HEK293 (cell line): ENCODE measurements at regions not wholly inside any gene's neighbourhood (a gene's known extent, or its start where the extent isn't known, plus 50 kb on each side); places are given as distances from the start of the nearest gene placed in this dataset.

ENCODE experiments used
- CTCF ChIA-PET: fragments of 350-600 bp; formaldehyde crosslinking; extraction: SDS; loops from one replicate; lab custom pipeline; 2021; ENCODE audit warnings: antibody characterized with exemption; lab: Yijun Ruan, JAX
- POLR2A ChIA-PET: fragments of 300-600 bp; formaldehyde crosslinking; extraction: SDS; loops from one replicate; lab custom pipeline; 2020; ENCODE audit warnings: antibody characterized with exemption, inconsistent platforms; lab: Yijun Ruan, JAX
- H3K27ac ChIP-seq: fragments of 200-500 bp; sonication (Bioruptor generic); 2 replicates; pipeline ENCODE4 v1.5.1; 2014; ENCODE audit warnings: low read depth, low read length, control low read depth, inconsistent platforms; ENCODE audit errors: extremely low read depth
- H3K36me3 ChIP-seq, 2 experiments: fragments of 200-500 bp in 1 of 2; sonication (Bioruptor generic) in 1 of 2; 1 replicate in 1 of 2; 2 replicates in 1 of 2; pipeline ENCODE4 v1.5.1; 2014 to 2017; ENCODE audit warnings: inconsistent platforms in 2 of 2, low read length in 2 of 2; ENCODE audit not compliant: control insufficient read depth in 2 of 2, insufficient read depth in 1 of 2
- H3K4me1 ChIP-seq: fragments of 200-500 bp; sonication (Bioruptor generic); 2 replicates; pipeline ENCODE4 v1.5.1; 2014; ENCODE audit warnings: mild to moderate bottlenecking, low read length, inconsistent platforms; ENCODE audit not compliant: control insufficient read depth, insufficient read depth
- H3K4me3 ChIP-seq: 2 replicates; pipeline ENCODE4 v1.5.1; 2011; ENCODE audit warnings: low read depth, mild to moderate bottlenecking, control low read depth, low read length, moderate library complexity
- H3K9me3 ChIP-seq: fragments of 200-500 bp; sonication (Bioruptor generic); 2 replicates; pipeline ENCODE4 v1.5.1; 2014; ENCODE audit warnings: low read depth, low read length, inconsistent platforms; ENCODE audit not compliant: control insufficient read depth, insufficient read depth
- GLIS2 ChIP-seq: fragments of 450-650 bp; formaldehyde crosslinking; IDR thresholded peaks from 2 replicates; pipeline ENCODE4 v1.5.1; 2016; ENCODE audit warnings: missing biosample characterization, missing genetic modification characterization
- HOXA7 ChIP-seq: sonication (generic); formaldehyde crosslinking; IDR thresholded peaks from 2 replicates; pipeline ENCODE4 v1.8.1; 2022; ENCODE audit warnings: missing genetic modification reagents, borderline replicate concordance
- SCRT1 ChIP-seq: fragments of 450-650 bp; formaldehyde crosslinking; IDR thresholded peaks from 2 replicates; pipeline ENCODE4 v1.5.1; 2016; ENCODE audit warnings: missing biosample characterization, missing genetic modification characterization, borderline replicate concordance
- SCRT2 ChIP-seq: fragments of 450-650 bp; formaldehyde crosslinking; IDR thresholded peaks from 2 replicates; pipeline ENCODE4 v1.5.1; 2016; ENCODE audit warnings: missing biosample characterization, missing genetic modification characterization
- YY2 ChIP-seq: fragments of 450-650 bp; formaldehyde crosslinking; IDR thresholded peaks from 2 replicates; pipeline ENCODE4 v1.5.1; 2016; ENCODE audit warnings: missing biosample characterization, missing genetic modification characterization
- ZNF114 ChIP-seq: fragments of 450-650 bp; formaldehyde crosslinking; IDR thresholded peaks from 2 replicates; pipeline ENCODE4 v1.5.0; 2017; ENCODE audit warnings: missing biosample characterization, missing genetic modification characterization
- ZNF138 ChIP-seq: fragments of 450-650 bp; formaldehyde crosslinking; IDR thresholded peaks from 2 replicates; pipeline ENCODE4 v1.5.1; 2016; ENCODE audit warnings: missing biosample characterization, missing genetic modification characterization, borderline replicate concordance
- ZNF146 ChIP-seq: fragments of 450-650 bp; formaldehyde crosslinking; IDR thresholded peaks from 2 replicates; pipeline ENCODE4 v1.5.1; 2016; ENCODE audit warnings: missing biosample characterization, missing genetic modification characterization
- ZNF157 ChIP-seq: fragments of 450-650 bp; formaldehyde crosslinking; IDR thresholded peaks from 2 replicates; pipeline ENCODE4 v1.5.1; 2016; ENCODE audit warnings: missing biosample characterization, missing genetic modification characterization
- ZNF248 ChIP-seq: fragments of 450-650 bp; formaldehyde crosslinking; IDR thresholded peaks from 2 replicates; pipeline ENCODE4 v1.5.1; 2017; ENCODE audit warnings: missing biosample characterization, missing genetic modification characterization
- ZNF433 ChIP-seq: fragments of 450-650 bp; formaldehyde crosslinking; IDR thresholded peaks from 2 replicates; pipeline ENCODE4 v1.5.1; 2016; ENCODE audit warnings: missing biosample characterization, missing genetic modification characterization, low read depth
- ZNF518A ChIP-seq: fragments of 450-650 bp; formaldehyde crosslinking; conservative IDR thresholded peaks from 2 replicates; pipeline ENCODE4 v1.5.1; 2016; ENCODE audit warnings: low read depth, missing biosample characterization, missing genetic modification characterization
- ZNF549 ChIP-seq: fragments of 450-650 bp; IDR thresholded peaks from 2 replicates; pipeline ENCODE4 v1.5.1; 2018; ENCODE audit warnings: missing biosample characterization, missing genetic modification characterization, mild to moderate bottlenecking, inconsistent platforms, moderate library complexity
- ZNF596 ChIP-seq: fragments of 450-650 bp; IDR thresholded peaks from 2 replicates; pipeline ENCODE4 v1.5.0; 2018; ENCODE audit warnings: missing biosample characterization, mild to moderate bottlenecking, missing genetic modification characterization, moderate library complexity
- ZNF610 ChIP-seq: fragments of 450-650 bp; formaldehyde crosslinking; IDR thresholded peaks from 2 replicates; pipeline ENCODE4 v1.5.1; 2016; ENCODE audit warnings: missing biosample characterization, missing genetic modification characterization, borderline replicate concordance
- ZNF624 ChIP-seq: fragments of 450-650 bp; formaldehyde crosslinking; IDR thresholded peaks from 2 replicates; pipeline ENCODE4 v1.5.1; 2017; ENCODE audit warnings: missing biosample characterization, missing genetic modification characterization
- ZNF658 ChIP-seq: fragments of 450-650 bp; formaldehyde crosslinking; IDR thresholded peaks from 2 replicates; pipeline ENCODE4; 2016; ENCODE audit warnings: missing biosample characterization, missing genetic modification characterization
- ZNF792 ChIP-seq: fragments of 450-650 bp; formaldehyde crosslinking; IDR thresholded peaks from 2 replicates; pipeline ENCODE4 v1.5.1; 2016; ENCODE audit warnings: missing biosample characterization, missing genetic modification characterization
- ZSCAN16 ChIP-seq: fragments of 450-650 bp; formaldehyde crosslinking; IDR thresholded peaks from 2 replicates; pipeline ENCODE4 v1.5.1; 2016; ENCODE audit warnings: missing biosample characterization, missing genetic modification characterization
- TF ChIP-seq, protein P1 (sequence below): fragments of 450-650 bp; formaldehyde crosslinking; IDR thresholded peaks from 2 replicates; pipeline ENCODE4 v1.5.1; 2017; ENCODE audit warnings: missing biosample characterization, mild to moderate bottlenecking, missing genetic modification characterization, moderate library complexity
- TF ChIP-seq, protein P2 (sequence below): fragments of 450-650 bp; formaldehyde crosslinking; IDR thresholded peaks from 2 replicates; pipeline ENCODE4 v1.5.1; 2016; ENCODE audit warnings: missing biosample characterization, missing genetic modification characterization
- TF ChIP-seq, protein P3 (sequence below): fragments of 450-650 bp; formaldehyde crosslinking; IDR thresholded peaks from 2 replicates; pipeline ENCODE4 v1.5.1; 2016; ENCODE audit warnings: missing biosample characterization, missing genetic modification characterization

DNA sequence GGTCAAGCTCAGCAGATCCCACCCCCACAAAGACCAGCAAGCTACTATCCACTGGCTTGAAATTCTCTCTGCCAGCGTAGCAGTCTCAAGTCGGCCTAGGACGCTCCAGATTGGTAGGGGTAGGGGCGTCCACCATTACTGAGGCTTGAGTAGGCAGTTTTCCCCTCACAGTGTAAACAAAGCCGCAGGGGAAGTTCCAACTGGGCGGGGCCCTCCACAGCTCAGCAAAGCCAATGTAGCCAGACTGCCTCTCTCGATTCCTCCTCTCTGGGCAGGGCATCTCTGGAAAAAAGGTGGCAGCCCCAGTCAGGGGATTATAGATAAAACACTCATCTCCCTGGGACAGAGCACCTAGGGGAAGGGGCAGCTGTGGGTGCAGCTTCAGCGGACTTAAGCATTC is 1064.9 kb upstream of the TENM4 start (continued):
- TF ChIP-seq, protein P1, sequence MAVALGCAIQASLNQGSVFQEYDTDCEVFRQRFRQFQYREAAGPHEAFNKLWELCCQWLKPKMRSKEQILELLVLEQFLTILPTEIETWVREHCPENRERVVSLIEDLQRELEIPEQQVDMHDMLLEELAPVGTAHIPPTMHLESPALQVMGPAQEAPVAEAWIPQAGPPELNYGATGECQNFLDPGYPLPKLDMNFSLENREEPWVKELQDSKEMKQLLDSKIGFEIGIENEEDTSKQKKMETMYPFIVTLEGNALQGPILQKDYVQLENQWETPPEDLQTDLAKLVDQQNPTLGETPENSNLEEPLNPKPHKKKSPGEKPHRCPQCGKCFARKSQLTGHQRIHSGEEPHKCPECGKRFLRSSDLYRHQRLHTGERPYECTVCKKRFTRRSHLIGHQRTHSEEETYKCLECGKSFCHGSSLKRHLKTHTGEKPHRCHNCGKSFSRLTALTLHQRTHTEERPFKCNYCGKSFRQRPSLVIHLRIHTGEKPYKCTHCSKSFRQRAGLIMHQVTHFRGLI (tag by site-specific recombination), result no peak
- no peak for TF ChIP-seq ZNF114 (tag by site-specific recombination)

DNA sequence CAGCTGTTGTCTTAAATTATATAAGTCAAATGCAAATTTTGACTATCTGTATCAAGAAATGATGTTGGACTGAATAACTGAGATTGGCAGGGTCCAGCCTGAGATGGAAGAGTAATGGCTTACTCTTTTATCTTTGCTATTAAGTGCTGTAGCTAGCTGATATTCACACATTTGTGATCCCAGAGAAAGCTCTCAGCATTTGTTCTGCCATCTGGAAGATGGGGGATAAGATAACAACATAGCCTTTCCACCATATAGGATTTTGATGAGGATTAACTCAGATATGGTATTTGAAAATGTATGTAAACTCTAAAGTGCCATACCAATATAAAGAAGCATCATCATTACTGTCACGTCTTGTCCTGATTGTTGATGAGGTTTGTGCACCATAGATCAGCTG is 1063.2 kb upstream of the TENM4 start:
- H3K36me3 ChIP-seq, result no peaks in the 10 kb centered on the region
- H3K27ac ChIP-seq, result no peak overlapping the region
- ChIA-PET CTCF (no interaction called here), POLR2A (no interaction called here)
- no peak overlapping the region for H3K4me3 ChIP-seq
- TF ChIP-seq YY2 (tag by site-specific recombination) (no peak), ZNF549 (tag by site-specific recombination) (no peak), ZNF433 (tag by site-specific recombination) (no peak), ZNF610 (no peak), ZNF157 (tag by site-specific recombination) (no peak), ZNF624 (no peak)
- no peaks in the 10 kb centered on the region for H3K4me1 ChIP-seq
- H3K9me3 ChIP-seq, result no peaks in the 10 kb centered on the region

GRCh38 chr11:80502511-80502910 is 1061.7 kb upstream of the TENM4 start:
- H3K4me3 ChIP-seq, result no peak overlapping the region
- no peak overlapping the region for H3K27ac ChIP-seq
- TF ChIP-seq ZNF658 (tag by site-specific recombination), result no peak
- no peak for TF ChIP-seq SCRT1 (tag by site-specific recombination)
- TF ChIP-seq ZNF596 (tag by site-specific recombination), result no peak
- no peak for TF ChIP-seq SCRT2 (tag by site-specific recombination)
- no peak for TF ChIP-seq ZNF157 (tag by site-specific recombination)
- TF ChIP-seq ZNF518A (tag by site-specific recombination), result no peak
- TF ChIP-seq ZNF624, result no peak
- TF ChIP-seq GLIS2, result no peak
- H3K4me1 ChIP-seq, result no peaks in the 10 kb centered on the region
- POLR2A ChIA-PET, result no interaction called here
- H3K36me3 ChIP-seq, result no peaks in the 10 kb centered on the region
- H3K9me3 ChIP-seq, result no peaks in the 10 kb centered on the region
- CTCF ChIA-PET, result interaction anchor here (0.6 kb wide), 1 partner anchor 287 kb away, joined by 3 read pairs; no protein-coding TSS in a partner anchor

- Histone ChIP-seq H3K36me3 (no peaks in the 10 kb centered on the region), H3K4me1 (no peaks in the 10 kb centered on the region), H3K4me3 (no peak overlapping the region), H3K9me3 (no peaks in the 10 kb centered on the region), H3K27ac (no peak overlapping the region)
- CTCF ChIA-PET, result no interaction called here
- POLR2A ChIA-PET, result no interaction called here
- TF ChIP-seq ZNF138 (tag by site-specific recombination), result no peak
- no peak for TF ChIP-seq GLIS2
- TF ChIP-seq, protein P2, sequence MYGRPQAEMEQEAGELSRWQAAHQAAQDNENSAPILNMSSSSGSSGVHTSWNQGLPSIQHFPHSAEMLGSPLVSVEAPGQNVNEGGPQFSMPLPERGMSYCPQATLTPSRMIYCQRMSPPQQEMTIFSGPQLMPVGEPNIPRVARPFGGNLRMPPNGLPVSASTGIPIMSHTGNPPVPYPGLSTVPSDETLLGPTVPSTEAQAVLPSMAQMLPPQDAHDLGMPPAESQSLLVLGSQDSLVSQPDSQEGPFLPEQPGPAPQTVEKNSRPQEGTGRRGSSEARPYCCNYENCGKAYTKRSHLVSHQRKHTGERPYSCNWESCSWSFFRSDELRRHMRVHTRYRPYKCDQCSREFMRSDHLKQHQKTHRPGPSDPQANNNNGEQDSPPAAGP (tag by site-specific recombination), result no peak
- no peak for TF ChIP-seq HOXA7 (CRISPR knock-in tag)
- TF ChIP-seq ZNF248 (tag by site-specific recombination), result no peak
- no peak for TF ChIP-seq ZNF146
- TF ChIP-seq, protein P3, sequence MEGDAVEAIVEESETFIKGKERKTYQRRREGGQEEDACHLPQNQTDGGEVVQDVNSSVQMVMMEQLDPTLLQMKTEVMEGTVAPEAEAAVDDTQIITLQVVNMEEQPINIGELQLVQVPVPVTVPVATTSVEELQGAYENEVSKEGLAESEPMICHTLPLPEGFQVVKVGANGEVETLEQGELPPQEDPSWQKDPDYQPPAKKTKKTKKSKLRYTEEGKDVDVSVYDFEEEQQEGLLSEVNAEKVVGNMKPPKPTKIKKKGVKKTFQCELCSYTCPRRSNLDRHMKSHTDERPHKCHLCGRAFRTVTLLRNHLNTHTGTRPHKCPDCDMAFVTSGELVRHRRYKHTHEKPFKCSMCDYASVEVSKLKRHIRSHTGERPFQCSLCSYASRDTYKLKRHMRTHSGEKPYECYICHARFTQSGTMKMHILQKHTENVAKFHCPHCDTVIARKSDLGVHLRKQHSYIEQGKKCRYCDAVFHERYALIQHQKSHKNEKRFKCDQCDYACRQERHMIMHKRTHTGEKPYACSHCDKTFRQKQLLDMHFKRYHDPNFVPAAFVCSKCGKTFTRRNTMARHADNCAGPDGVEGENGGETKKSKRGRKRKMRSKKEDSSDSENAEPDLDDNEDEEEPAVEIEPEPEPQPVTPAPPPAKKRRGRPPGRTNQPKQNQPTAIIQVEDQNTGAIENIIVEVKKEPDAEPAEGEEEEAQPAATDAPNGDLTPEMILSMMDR (tag by site-specific recombination), result no peak
- no peak for TF ChIP-seq ZSCAN16 (tag by site-specific recombination)
- no peak for TF ChIP-seq ZNF792 (tag by site-specific recombination)
These were observed 1054.3 kb upstream of the TENM4 start for GRCh38 chr11:80495116-80495515.
